OCI-LY1 (cell line): ENCODE measurements at regions not wholly inside any gene's neighbourhood (a gene's known extent, or its start where the extent isn't known, plus 50 kb on each side); places are given as distances from the start of the nearest gene placed in this dataset.

Source experiments
- EZH2 ChIP-seq: fragments of 200-600 bp; sonication (generic), shearing (Covaris generic); IDR thresholded peaks from 2 replicates; pipeline ENCODE4 v1.8.0; 2017; ENCODE audit warnings: borderline replicate concordance, mixed run types, mild to moderate bottlenecking, antibody characterized with exemption, low read length, moderate library complexity, mixed read lengths
- TF ChIP-seq, protein P1 (sequence below): fragments of 200-600 bp; sonication (generic), shearing (Covaris generic); IDR thresholded peaks from 2 replicates; pipeline ENCODE4 v1.5.1; 2017; ENCODE audit warnings: mild to moderate bottlenecking, antibody characterized with exemption, low read length, moderate library complexity, mixed read lengths

DNA sequence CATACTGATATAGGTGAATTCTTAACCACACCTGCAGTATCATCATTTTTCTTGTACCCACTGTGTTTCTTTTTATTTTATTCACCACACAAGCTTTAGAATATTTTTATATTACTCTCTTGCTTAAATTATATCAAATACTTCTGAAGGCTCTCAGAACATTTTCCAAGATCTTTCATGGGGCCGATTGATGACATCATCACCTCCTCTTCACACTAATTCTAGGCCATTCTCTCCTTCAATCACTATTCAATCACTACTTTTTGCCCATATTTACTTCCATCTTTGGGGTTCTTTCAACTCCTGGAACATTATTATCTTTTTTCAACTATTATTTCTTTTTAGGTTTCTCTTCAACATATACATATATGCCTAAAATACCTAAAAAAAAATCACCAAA is 1438.8 kb upstream of the ALCAM start:
- TF ChIP-seq, protein P1, sequence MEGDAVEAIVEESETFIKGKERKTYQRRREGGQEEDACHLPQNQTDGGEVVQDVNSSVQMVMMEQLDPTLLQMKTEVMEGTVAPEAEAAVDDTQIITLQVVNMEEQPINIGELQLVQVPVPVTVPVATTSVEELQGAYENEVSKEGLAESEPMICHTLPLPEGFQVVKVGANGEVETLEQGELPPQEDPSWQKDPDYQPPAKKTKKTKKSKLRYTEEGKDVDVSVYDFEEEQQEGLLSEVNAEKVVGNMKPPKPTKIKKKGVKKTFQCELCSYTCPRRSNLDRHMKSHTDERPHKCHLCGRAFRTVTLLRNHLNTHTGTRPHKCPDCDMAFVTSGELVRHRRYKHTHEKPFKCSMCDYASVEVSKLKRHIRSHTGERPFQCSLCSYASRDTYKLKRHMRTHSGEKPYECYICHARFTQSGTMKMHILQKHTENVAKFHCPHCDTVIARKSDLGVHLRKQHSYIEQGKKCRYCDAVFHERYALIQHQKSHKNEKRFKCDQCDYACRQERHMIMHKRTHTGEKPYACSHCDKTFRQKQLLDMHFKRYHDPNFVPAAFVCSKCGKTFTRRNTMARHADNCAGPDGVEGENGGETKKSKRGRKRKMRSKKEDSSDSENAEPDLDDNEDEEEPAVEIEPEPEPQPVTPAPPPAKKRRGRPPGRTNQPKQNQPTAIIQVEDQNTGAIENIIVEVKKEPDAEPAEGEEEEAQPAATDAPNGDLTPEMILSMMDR = no peak
- no peak for TF ChIP-seq EZH2
